ENCODE measurements at regions not wholly inside any gene's neighbourhood (a gene's known extent, or its start where the extent isn't known, plus 50 kb on each side); places are given as distances from the start of the nearest gene placed in this dataset.

- Mint-ChIP-seq H3K36me3 (no peaks in the 10 kb centered on the region), H3K9me3 (peaks cover 4 to 30% (median 13%) of the 10 kb centered on the region in 7 donors), H3K4me3 (no peak overlapping the region), H3K4me1 (peaks cover 3% of the 10 kb centered on the region), H3K27me3 (ENCODE audit: low read depth in 3 of 3) (peaks cover 0 to 10% (median 5%) of the 10 kb centered on the region in 3 donors), H3K27ac (no peak overlapping the region)
- 95% methylated on average over 9 of the region's 9 CpGs for WGBS (ENCODE audit: insufficient coverage)
- H3K4me2 ChIP-seq (replicated peaks; ENCODE audit: extremely low read depth, low read length, poor library complexity, severe bottlenecking), result no peak overlapping the region
- no peak for TF ChIP-seq CTCF (IDR thresholded peaks at IDR 0.05)
- intact Hi-C loops (cut with micrococcal nuclease), result no loop called here
- no peak overlapping the region for H3K27ac ChIP-seq (ENCODE audit: low read depth in 1 of 2, low read length in 2 of 2)
- no peaks in the 10 kb centered on the region for H3K36me3 ChIP-seq (replicated peaks in 1 of 2; ENCODE audit: control insufficient read depth in 1 of 2, insufficient read depth in 2 of 2, low read length in 2 of 2)
- no peaks in the 10 kb centered on the region for H4K20me1 ChIP-seq (ENCODE audit: insufficient read depth, low read length)
- H3K4me3 ChIP-seq (replicated peaks in 1 of 3; ENCODE audit: low read depth in 2 of 3, low read length in 3 of 3), result no peak overlapping the region
- no peaks in the 10 kb centered on the region for H3K4me1 ChIP-seq (ENCODE audit: control insufficient read depth in 1 of 2, insufficient read depth in 2 of 2, low read length in 2 of 2)
- no peak overlapping the region for H3K9ac ChIP-seq (ENCODE audit: insufficient read depth, low read length, poor library complexity, severe bottlenecking)
- peaks cover 0 to 20% of the 10 kb centered on the region in 2 donors for H3K9me3 ChIP-seq (replicated peaks in 1 of 2; ENCODE audit: control insufficient read depth in 1 of 2, insufficient read depth in 1 of 2, low read length in 2 of 2)
- H3K79me2 ChIP-seq (ENCODE audit: insufficient read depth, low read length), result no peaks in the 10 kb centered on the region
- no peak for DNase-seq
- no peak overlapping the region for H2AFZ ChIP-seq (ENCODE audit: insufficient read depth, low read depth, low read length, poor library complexity, severe bottlenecking)
- no peaks in the 10 kb centered on the region for H3K27me3 ChIP-seq (ENCODE audit: control insufficient read depth in 2 of 2, insufficient read depth in 2 of 2, low read length in 2 of 2)
These were observed 53.0 kb upstream of the PPP2R3B start for GRCh38 chrX:439719-440118.

GRCh38 chrX:440636-441035, 53.9 kb upstream of the PPP2R3B start:
- H3K36me3 ChIP-seq (replicated peaks in 1 of 2; ENCODE audit: control insufficient read depth in 1 of 2, insufficient read depth in 2 of 2, low read length in 2 of 2), result no peaks in the 10 kb centered on the region
- intact Hi-C loops (cut with micrococcal nuclease), result no loop called here
- peaks cover 3% of the 10 kb centered on the region for H3K4me1 Mint-ChIP-seq
- no peak overlapping the region for H2AFZ ChIP-seq (ENCODE audit: insufficient read depth, low read depth, low read length, poor library complexity, severe bottlenecking)
- H3K79me2 ChIP-seq (ENCODE audit: insufficient read depth, low read length), result no peaks in the 10 kb centered on the region
- 91% methylated on average over 11 of the region's 14 CpGs for WGBS (ENCODE audit: insufficient coverage)
- peaks cover 0 to 10% (median 5%) of the 10 kb centered on the region in 3 donors for H3K27me3 Mint-ChIP-seq (ENCODE audit: low read depth in 3 of 3)
- H3K36me3 Mint-ChIP-seq, result no peaks in the 10 kb centered on the region
- H3K4me2 ChIP-seq (replicated peaks; ENCODE audit: extremely low read depth, low read length, poor library complexity, severe bottlenecking), result no peak overlapping the region
- no peak for TF ChIP-seq CTCF (IDR thresholded peaks at IDR 0.05)
- H3K9ac ChIP-seq (ENCODE audit: insufficient read depth, low read length, poor library complexity, severe bottlenecking), result no peak overlapping the region
- peaks cover 0 to 20% of the 10 kb centered on the region in 2 donors for H3K9me3 ChIP-seq (replicated peaks in 1 of 2; ENCODE audit: control insufficient read depth in 1 of 2, insufficient read depth in 1 of 2, low read length in 2 of 2)
- no peak overlapping the region for H3K4me3 Mint-ChIP-seq
- peaks cover 4 to 30% (median 13%) of the 10 kb centered on the region in 7 donors for H3K9me3 Mint-ChIP-seq
- H3K27me3 ChIP-seq (ENCODE audit: control insufficient read depth in 2 of 2, insufficient read depth in 2 of 2, low read length in 2 of 2), result no peaks in the 10 kb centered on the region
- no peak overlapping the region for H3K27ac ChIP-seq (ENCODE audit: low read depth in 1 of 2, low read length in 2 of 2)
- no peak overlapping the region for H3K27ac Mint-ChIP-seq
- no peaks in the 10 kb centered on the region for H4K20me1 ChIP-seq (ENCODE audit: insufficient read depth, low read length)
- H3K4me1 ChIP-seq (ENCODE audit: control insufficient read depth in 1 of 2, insufficient read depth in 2 of 2, low read length in 2 of 2), result no peaks in the 10 kb centered on the region
- no peak overlapping the region for H3K4me3 ChIP-seq (replicated peaks in 1 of 3; ENCODE audit: low read depth in 2 of 3, low read length in 3 of 3)
- no peak for DNase-seq

All from CD14-positive monocyte (primary cell).